Dermis microvascular lymphatic vessel endothelial cell (primary cell): ENCODE measurements at regions not wholly inside any gene's neighbourhood (a gene's known extent, or its start where the extent isn't known, plus 50 kb on each side); places are given as distances from the start of the nearest gene placed in this dataset.

ENCODE experiments used
- DNase-seq, 2 donors: peaks; one replicate each; pipeline versions ENCODE4 v3.0.0 to v3.0.0-alpha.2; 2010; ENCODE audit warnings: low read depth in 2 of 2

DNA sequence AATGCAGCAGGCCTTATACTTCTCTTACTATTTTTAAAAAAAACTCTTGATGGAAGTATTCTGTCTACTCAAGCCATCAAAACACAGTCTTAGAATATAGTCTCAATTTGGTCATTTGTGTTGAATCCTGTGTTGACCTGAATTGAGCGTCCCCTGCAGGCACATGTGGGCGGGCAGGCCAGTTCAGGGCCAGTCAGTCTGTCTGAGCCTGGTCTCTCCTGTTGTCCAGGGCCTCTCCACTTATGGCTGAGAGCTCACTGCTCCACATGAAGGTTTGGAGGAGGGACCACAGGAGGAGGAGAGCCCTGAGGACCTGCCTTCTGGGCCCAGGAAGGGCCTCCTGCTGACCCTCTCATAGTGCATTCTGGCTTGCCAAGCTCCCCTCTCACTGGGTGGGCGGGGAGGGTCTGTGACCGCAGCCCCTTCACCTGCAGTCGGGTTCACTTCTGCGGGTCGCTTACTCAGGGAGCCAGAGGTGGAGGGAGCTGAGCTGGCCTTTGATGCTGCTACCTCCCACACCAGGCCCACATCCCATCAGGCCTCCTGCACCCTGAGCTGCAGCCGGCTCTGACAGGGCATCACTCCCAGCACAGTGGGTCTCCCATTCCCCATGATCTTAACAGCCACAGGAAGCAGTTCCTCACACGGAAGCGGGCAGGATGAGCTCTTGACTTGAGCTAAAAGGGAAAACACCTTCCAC, 178.2 kb upstream of the S1PR3 start:
- DNase-seq: no peak

GRCh38 chr9:88813638-88814209, 177.5 kb upstream of the S1PR3 start:
- no peak for DNase-seq

DNA sequence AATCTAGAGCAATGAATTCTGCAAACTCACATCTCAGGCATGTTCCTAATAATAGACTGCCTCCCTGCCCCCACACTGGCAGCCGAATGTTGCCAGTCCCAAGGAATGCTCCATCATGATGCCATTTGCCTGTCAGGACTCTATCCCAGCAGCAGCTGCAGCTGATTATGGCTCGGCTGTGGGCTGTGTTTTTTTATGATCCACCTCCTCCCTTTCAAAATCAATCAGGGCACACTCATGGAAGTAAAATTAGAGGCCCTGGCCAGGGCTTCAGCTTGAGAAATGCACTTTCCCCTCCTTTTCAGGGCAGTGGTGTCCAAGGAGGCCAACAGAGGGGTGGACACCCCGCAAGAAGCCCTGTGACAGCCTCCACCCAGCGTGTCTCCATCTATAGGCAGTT, 176.7 kb upstream of the S1PR3 start:
- no peak for DNase-seq

- no peak for DNase-seq
Measured at GRCh38 chr9:88816141-88816540, 175.1 kb upstream of the S1PR3 start.

DNA sequence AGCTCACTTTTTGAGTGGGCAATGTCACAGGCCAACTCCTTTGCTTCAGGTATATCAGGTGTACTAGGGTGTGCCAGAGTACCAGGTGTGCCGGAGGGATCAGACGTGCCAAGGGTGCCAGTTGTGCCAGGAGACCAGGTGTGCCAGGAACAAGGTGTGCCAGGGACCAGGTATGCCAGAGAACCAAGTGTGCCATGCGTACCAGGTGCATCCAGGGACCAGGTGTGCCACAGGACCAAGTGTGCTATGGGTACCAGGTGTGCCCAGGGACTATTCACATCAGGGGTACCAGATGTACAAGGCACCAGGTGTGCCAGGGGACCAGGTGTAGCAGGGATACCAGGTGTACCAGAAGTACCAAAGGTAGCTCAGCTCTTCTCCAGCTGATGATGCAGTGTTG, 174.7 kb upstream of the S1PR3 start:
- no peak for DNase-seq

GRCh38 chr9:88817628-88818027, 173.6 kb upstream of the S1PR3 start:
- DNase-seq: no peak

GRCh38 chr9:88818495-88819201, 172.6 kb upstream of the S1PR3 start:
- peak in 1 of 2 donors; percentile 41 for DNase-seq

DNA sequence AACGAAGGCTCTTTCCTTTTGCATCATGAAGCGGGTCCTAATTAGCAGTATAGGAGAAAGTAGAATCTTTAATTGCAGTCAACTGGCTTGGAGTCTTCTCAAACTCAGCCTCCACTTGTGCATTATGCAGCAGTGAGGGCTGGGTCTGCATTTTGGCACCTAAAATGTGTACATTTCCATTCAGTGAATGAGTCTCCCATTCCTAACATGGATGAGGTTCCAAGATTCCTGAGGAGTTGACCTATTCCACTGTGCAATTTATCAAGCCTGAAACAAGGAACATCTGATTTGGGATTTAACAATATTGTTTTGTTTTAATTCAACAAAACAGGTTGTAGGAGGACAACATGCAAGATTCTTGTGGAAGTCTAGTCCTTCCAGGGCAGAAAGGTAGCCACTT, 171.8 kb upstream of the S1PR3 start:
- DNase-seq: no peak

DNA sequence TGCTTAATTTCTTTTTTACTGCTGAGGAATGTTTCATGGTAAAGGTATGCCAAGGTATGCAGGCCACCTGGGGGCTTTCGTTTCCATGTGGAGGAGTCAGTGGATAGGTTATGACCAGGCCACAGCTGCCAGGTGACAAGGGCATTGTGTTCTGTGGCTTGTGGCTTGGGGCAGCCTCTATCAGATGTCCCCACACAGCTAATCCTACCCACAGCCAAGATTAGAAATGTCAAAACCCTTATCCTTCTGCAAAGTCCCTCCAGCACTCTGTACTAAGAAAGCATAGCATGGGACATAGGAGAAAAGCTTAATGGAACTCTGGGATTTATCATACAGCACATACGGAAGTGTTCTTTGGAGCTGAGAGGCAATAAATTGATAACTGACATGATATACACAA, 171.2 kb upstream of the S1PR3 start:
- no peak for DNase-seq

DNA sequence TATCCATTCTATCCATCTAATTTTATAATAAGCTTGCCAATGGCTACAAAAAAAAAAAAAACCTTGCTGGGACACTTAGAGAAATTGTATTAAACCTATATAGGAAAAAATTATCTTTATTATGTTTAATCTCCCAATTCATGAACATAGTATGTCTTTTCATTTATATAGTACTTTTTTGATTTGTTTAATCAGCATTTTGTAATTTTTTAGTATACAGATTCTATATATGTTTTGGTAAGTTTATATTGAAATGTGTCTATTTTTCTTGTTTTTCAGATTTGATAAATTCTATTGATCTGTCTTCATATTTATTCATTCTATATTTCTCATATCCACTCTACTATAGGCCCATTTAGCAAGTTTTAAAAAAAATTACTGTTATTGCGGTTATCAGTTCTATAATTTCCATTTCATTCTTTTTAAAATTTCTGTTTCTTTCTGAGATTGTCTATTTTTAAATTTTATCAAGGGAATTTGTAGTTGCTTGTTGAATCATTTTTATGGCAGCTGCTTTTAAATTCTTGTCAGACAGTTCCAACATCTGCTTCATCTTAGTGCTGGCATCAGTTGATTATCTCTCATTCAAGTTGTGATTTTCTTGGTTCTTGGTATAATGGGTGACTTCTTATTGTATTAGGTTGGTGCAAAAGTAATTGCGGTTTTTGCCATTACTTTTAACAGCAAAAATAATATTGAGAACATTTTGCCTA, 170.1 kb upstream of the S1PR3 start:
- DNase-seq: no peak

GRCh38 chr9:88821746-88822106, 169.5 kb upstream of the S1PR3 start:
- DNase-seq: no peak

DNA sequence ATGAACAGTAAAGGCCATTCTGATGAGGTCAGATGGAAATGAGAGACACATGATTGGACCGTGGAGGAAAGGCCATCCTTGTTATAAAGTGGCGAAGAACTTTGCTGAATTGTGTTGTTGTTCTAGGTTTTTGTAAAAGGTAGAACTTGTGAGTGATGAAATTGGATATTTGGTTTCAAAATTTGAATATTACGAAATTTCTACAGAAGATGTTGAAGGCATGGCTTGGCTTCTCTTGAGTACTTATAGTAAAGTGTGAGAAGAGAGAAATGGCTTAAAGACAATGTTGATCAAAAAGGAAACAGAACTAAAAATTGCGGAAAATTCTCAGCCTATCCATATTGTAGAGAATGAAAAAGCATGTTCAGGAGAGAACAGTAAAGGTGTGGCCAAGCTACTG, 166.6 kb upstream of the S1PR3 start:
- DNase-seq: no peak

GRCh38 chr9:88826181-88826580, 165.1 kb upstream of the S1PR3 start:
- DNase-seq: no peak

DNA sequence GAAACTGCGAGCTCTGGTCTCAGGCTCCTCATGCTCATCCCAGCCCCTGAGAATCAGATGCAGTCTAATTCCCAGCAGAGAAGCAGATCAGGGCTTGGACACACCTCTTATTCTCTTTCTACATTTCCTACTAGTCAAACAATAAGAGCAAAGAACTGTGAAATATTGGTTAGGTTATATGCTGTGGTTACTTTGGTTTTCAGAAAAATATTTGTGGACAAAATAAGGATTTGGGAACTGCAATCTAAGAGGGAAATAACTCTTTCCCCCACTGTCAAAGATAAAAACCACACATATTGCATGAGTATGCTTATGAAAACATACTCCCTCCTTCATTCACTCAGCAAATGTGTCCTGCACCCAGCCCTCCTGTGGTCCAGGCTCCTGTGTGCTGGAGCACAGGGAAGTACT, 164.5 kb upstream of the S1PR3 start:
- no peak for DNase-seq

- DNase-seq: no peak
Measured at GRCh38 chr9:88828018-88828417, 163.2 kb upstream of the S1PR3 start.

- no peak for DNase-seq
Measured at GRCh38 chr9:88828492-88828974, 162.7 kb upstream of the S1PR3 start.

DNA sequence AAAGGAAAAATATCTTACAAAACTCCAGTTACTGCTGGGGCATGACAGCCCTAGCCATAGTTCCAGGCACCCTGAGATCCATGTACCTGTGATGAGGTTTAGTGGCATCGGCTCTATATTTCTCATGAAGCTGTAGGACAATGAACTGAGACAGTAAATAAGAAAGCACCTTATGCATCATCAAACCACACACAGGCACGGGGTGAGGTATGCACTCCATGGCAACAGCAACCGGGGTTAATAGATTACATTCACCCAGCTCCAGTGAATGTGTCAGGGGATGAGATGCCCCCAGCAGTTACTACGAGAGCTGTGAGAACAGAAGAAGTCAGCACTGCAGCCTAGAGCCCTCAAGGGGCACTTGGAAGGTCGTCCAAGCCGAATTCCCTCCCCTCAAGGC, 162.0 kb upstream of the S1PR3 start:
- no peak for DNase-seq

DNA sequence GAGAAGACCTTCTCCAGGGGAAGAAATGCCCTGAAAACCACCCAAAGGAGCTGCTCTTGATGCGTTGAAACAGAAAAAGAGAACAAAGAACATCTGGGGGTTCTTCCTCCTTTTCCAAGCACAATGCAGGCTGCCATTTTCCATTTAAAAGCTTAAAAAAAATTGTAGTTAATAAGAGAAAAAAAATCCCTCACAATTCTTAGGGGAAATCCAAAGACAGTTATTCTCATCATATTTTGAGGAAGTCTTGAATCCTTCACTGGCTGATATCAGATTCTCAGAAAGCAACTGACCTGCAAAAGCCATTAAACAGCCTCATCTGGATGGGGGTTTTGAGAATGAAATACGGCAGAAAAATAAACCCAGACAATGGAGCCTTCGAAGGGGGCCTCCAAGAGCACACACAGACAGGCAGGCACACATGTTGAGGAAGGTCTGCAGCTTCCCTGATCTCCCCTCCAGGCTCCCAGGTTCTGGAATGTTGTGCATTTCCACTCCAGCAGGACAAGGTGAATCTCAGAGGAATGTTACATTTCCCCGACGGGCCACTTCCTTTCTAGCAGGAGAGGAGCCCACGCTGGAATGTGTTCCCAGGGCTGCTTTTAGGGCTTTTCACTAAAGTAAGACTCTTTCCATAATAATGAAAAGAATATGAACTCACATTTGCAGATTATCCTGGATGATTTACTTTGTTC, 159.4 kb upstream of the S1PR3 start:
- DNase-seq: peak in 1 of 2 donors; percentile 34

DNA sequence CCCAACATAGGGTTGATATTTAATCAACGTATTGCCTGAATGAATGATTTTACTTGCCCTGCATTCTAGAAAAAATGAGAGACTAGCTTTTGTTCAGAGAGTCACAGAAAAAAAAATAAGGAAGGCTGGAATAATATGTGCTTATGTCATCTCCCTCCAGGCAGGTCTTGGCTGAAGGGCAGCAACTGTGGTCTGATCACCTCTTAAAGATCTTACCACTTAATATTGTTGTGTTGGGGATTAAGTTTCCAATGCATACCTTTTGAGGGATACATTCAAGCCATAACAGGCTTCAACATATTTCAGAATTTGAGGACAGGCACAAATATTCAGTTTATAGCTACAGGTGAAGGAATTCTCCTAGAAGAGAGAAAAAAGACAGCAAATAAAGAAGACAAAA, 157.3 kb upstream of the S1PR3 start:
- no peak for DNase-seq

DNA sequence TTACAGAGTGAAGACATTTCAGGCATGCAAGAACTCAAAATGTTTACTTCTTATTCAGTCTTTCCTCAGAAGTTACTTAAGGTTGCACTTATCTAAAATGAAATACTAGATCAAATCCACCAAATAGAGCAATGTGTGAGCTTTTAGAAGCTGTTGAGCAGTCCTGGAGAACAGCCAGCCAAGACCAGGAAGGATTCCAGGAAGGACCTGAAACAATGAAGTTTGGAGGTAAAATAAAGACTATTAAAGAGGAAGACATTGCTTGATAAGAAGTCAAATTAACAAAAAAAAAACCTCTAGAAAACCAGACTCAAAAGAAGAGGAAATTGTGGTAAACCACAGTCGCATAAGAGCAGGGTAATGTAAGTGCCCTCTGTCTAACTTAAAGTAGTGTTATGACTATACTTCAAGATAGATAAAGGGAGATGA, 156.2 kb upstream of the S1PR3 start:
- peak in 1 of 2 donors; percentile 31 for DNase-seq

DNA sequence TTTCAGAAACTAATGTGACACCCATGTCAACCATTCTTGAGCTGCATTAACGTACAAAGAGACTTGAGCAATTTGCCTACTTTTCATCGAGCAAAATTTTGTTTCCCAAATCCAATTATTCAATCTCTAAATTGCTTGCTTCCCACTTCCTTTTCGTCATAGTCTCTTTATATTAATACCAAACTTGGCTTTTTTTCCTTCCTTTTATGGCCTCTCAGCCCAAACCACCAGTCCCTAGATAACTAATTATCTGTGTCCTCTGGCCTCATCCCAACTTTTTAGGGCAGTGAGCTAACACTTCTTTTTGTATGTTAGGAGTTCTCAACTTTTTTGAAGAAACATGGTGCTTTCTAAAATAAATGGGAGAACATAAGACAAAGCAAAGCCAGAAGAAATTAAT, 155.5 kb upstream of the S1PR3 start:
- DNase-seq: no peak

GRCh38 chr9:88837731-88838130, 153.5 kb upstream of the S1PR3 start:
- no peak for DNase-seq
